ENCODE measurements at regions not wholly inside any gene's neighbourhood (a gene's known extent, or its start where the extent isn't known, plus 50 kb on each side); places are given as distances from the start of the nearest gene placed in this dataset.
"Not testable (repeated sequence)": the region's sequence is repeated elsewhere in the genome, so short reads cannot be mapped to it uniquely, and the experiment has no call there.

GRCh38 chr7:51613911-51614357, 297.3 kb upstream of the COBL start:
- Histone ChIP-seq H3K4me3 (ENCODE audit: low read depth, low read length) (no peak overlapping the region), H3K9me3 (ENCODE audit: control insufficient read depth, insufficient read depth, low read length) (no peaks in the 10 kb centered on the region), H3K9ac (ENCODE audit: low read depth, low read length) (no peak overlapping the region), H3K4me1 (ENCODE audit: control insufficient read depth, insufficient read depth, low read length) (peaks cover 4% of the 10 kb centered on the region; the same call in 1 of the 2 replicates), H3K36me3 (ENCODE audit: control insufficient read depth, insufficient read depth, low read length) (no peaks in the 10 kb centered on the region), H3K27ac (ENCODE audit: low read depth, low read length) (no peak overlapping the region), H3K27me3 (ENCODE audit: control insufficient read depth, insufficient read depth, low read length) (no peaks in the 10 kb centered on the region)

DNA sequence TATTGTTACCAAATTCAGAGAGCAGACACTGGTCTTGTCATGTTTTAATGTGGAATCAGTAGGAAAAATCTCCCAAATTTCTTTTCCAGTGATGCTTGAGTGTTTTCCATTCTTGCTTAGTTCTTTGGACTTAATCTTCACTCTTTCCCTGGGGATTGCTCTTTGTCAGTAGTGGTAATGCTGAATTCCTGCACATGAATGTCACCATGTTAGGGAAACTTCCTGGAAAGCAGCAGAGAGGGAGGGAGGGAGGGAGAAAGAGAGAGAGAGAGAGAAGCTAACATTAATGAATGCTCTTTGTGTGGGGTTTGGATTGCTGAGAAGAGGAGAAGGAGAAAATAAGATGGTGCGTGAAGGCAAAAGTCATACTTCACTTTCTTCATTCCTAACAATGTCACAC, 295.3 kb upstream of the COBL start:
- Histone ChIP-seq H3K9me3 (ENCODE audit: control insufficient read depth, insufficient read depth, low read length) (no peaks in the 10 kb centered on the region), H3K4me1 (ENCODE audit: control insufficient read depth, insufficient read depth, low read length) (peaks cover 4% of the 10 kb centered on the region; the same call in 1 of the 2 replicates), H3K9ac (ENCODE audit: low read depth, low read length) (no peak overlapping the region), H3K27me3 (ENCODE audit: control insufficient read depth, insufficient read depth, low read length) (no peaks in the 10 kb centered on the region), H3K4me3 (ENCODE audit: low read depth, low read length) (no peak overlapping the region), H3K27ac (ENCODE audit: low read depth, low read length) (no peak overlapping the region), H3K36me3 (ENCODE audit: control insufficient read depth, insufficient read depth, low read length) (no peaks in the 10 kb centered on the region)

GRCh38 chr7:51607447-51607846, 290.8 kb upstream of the COBL start:
- Histone ChIP-seq H3K9me3 (ENCODE audit: control insufficient read depth, insufficient read depth, low read length) (no peaks in the 10 kb centered on the region), H3K27me3 (ENCODE audit: control insufficient read depth, insufficient read depth, low read length) (no peaks in the 10 kb centered on the region), H3K4me3 (ENCODE audit: low read depth, low read length) (no peak overlapping the region), H3K36me3 (ENCODE audit: control insufficient read depth, insufficient read depth, low read length) (no peaks in the 10 kb centered on the region), H3K27ac (ENCODE audit: low read depth, low read length) (no peak overlapping the region), H3K9ac (ENCODE audit: low read depth, low read length) (no peak overlapping the region), H3K4me1 (ENCODE audit: control insufficient read depth, insufficient read depth, low read length) (peaks cover 4% of the 10 kb centered on the region; the same call in 1 of the 2 replicates)

GRCh38 chr7:51606601-51607154, 290.1 kb upstream of the COBL start:
- Histone ChIP-seq H3K36me3 (ENCODE audit: control insufficient read depth, insufficient read depth, low read length) (no peaks in the 10 kb centered on the region), H3K27ac (ENCODE audit: low read depth, low read length) (no peak overlapping the region)

DNA sequence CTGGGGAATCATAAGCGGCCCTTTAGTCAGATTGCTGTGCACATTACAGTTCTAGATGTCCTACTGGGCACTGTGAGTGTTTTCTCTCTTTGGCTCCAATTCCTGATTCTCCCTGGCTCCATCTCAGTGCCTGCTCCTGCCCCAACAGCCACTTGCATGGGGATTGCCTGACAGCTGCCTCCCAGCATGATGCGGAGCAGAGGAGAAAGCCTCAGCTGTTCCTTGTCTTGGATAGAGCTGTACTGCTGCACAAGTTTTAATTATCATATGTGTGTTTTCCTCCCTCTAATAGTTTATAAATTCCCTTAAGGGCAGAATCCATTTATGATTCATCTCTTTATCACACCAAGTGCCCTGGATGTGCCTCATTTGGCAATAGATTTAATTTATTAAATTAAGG, 285.8 kb upstream of the COBL start:
- Histone ChIP-seq H3K27me3 (ENCODE audit: control insufficient read depth, insufficient read depth, low read length) (no peaks in the 10 kb centered on the region), H3K27ac (ENCODE audit: low read depth, low read length) (no peak overlapping the region), H3K4me3 (ENCODE audit: low read depth, low read length) (no peak overlapping the region), H3K9me3 (ENCODE audit: control insufficient read depth, insufficient read depth, low read length) (peaks cover 6% of the 10 kb centered on the region; the same call in 1 of the 2 replicates), H3K36me3 (ENCODE audit: control insufficient read depth, insufficient read depth, low read length) (no peaks in the 10 kb centered on the region), H3K9ac (ENCODE audit: low read depth, low read length) (no peak overlapping the region), H3K4me1 (ENCODE audit: control insufficient read depth, insufficient read depth, low read length) (no peaks in the 10 kb centered on the region)

More at GRCh38 chr7:51606601-51607154, 290.1 kb upstream of the COBL start:
- peaks cover under 1% of the 10 kb centered on the region; the same call in 1 of the 2 replicates for H3K4me1 ChIP-seq (ENCODE audit: control insufficient read depth, insufficient read depth, low read length)
- H3K27me3 ChIP-seq (ENCODE audit: control insufficient read depth, insufficient read depth, low read length) = no peaks in the 10 kb centered on the region
- no peak overlapping the region for H3K9ac ChIP-seq (ENCODE audit: low read depth, low read length)
- H3K9me3 ChIP-seq (ENCODE audit: control insufficient read depth, insufficient read depth, low read length) = no peaks in the 10 kb centered on the region
- no peak overlapping the region for H3K4me3 ChIP-seq (ENCODE audit: low read depth, low read length)

DNA sequence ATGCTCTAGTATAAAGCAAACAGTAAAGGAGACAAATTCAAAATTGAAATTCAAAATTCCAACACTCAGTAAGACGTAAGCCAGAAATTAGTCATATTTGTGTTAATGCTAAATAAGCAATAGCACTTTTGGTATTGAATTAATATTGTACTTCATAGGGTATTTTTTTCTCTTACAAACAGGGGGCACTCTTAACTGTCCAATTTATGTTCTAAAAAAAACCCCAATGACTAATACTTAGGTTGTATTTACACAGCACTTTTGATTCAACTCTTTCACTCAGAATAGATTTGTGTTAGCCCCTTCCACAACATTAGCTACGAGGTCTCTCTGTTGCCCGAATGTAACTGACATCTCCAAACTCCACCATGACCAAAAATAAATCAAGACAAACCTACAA, 284.9 kb upstream of the COBL start:
- Histone ChIP-seq H3K9me3 (ENCODE audit: control insufficient read depth, insufficient read depth, low read length) (peaks cover 6% of the 10 kb centered on the region; the same call in 1 of the 2 replicates), H3K27ac (ENCODE audit: low read depth, low read length) (no peak overlapping the region), H3K9ac (ENCODE audit: low read depth, low read length) (no peak overlapping the region), H3K36me3 (ENCODE audit: control insufficient read depth, insufficient read depth, low read length) (no peaks in the 10 kb centered on the region), H3K4me3 (ENCODE audit: low read depth, low read length) (no peak overlapping the region), H3K4me1 (ENCODE audit: control insufficient read depth, insufficient read depth, low read length) (no peaks in the 10 kb centered on the region), H3K27me3 (ENCODE audit: control insufficient read depth, insufficient read depth, low read length) (no peaks in the 10 kb centered on the region)

GRCh38 chr7:51599935-51600334, 283.3 kb upstream of the COBL start:
- H3K4me3 ChIP-seq (ENCODE audit: low read depth, low read length); H3K9me3 ChIP-seq (ENCODE audit: control insufficient read depth, insufficient read depth, low read length); H3K27me3 ChIP-seq (ENCODE audit: control insufficient read depth, insufficient read depth, low read length); H3K36me3 ChIP-seq (ENCODE audit: control insufficient read depth, insufficient read depth, low read length); H3K9ac ChIP-seq (ENCODE audit: low read depth, low read length); H3K27ac ChIP-seq (ENCODE audit: low read depth, low read length); H3K4me1 ChIP-seq (ENCODE audit: control insufficient read depth, insufficient read depth, low read length): not testable (repeated sequence)

DNA sequence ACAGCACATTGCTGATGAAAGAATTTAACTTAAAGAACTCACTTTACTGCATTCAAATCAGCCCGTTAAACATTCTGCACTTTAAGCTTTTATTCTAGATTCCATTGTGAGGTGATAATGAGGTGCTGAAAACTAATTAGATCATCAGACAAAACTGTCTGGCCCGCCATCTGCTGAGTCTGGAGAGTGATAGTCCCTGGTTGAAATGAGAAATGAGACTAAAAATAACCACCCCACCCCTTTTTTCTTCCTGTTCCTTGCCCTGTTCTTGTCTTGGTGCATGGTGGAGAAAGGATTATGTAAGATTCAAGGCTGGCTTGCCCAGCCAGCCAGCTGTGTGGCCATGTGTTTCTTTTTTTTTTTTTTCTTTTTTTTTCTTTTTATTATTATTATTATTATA, 277.0 kb upstream of the COBL start:
- Histone ChIP-seq H3K9ac (ENCODE audit: low read depth, low read length) (no peak overlapping the region), H3K4me3 (ENCODE audit: low read depth, low read length) (no peak overlapping the region), H3K4me1 (ENCODE audit: control insufficient read depth, insufficient read depth, low read length) (peaks cover 11% of the 10 kb centered on the region), H3K9me3 (ENCODE audit: control insufficient read depth, insufficient read depth, low read length) (no peaks in the 10 kb centered on the region), H3K36me3 (ENCODE audit: control insufficient read depth, insufficient read depth, low read length) (no peaks in the 10 kb centered on the region), H3K27ac (ENCODE audit: low read depth, low read length) (no peak overlapping the region), H3K27me3 (ENCODE audit: control insufficient read depth, insufficient read depth, low read length) (no peaks in the 10 kb centered on the region)

DNA sequence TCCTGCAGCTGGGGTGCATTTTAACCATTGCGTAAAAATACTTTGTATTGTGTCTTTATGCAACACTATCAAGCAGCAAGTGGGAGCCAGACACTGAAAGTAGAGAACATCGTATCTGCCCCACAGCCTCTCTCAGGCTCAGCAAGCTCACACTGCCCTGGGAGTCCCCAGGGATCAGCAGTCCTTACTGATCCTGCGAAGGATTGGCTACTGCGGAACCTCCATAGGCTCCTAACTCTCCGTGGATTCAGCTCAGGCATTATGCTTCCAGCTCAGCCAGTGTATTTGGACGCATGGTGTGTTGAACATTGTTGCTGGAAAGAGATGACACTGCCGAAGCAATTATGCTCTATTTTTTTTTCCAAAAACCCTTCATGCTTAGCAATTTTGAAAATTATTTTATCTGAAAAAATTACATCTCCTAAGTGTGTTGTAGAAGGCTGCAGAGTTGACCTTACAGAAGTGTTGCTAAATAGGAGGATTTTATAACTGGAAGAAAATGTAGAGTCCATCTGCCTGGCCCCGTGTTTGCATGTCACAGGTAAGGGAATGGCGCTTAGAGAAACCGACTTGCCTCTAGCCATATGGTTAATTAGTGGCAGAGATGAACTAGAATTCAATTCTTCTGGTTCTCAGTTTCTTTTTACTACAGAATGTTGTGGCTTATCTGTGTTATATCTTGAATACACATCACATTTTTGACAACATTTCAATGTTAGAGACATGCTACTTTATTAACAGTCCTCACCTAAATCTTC, 276.4 kb upstream of the COBL start:
- Histone ChIP-seq H3K27me3 (ENCODE audit: control insufficient read depth, insufficient read depth, low read length) (no peaks in the 10 kb centered on the region), H3K4me3 (ENCODE audit: low read depth, low read length) (no peak overlapping the region), H3K9ac (ENCODE audit: low read depth, low read length) (no peak overlapping the region), H3K4me1 (ENCODE audit: control insufficient read depth, insufficient read depth, low read length) (peaks cover 11% of the 10 kb centered on the region), H3K9me3 (ENCODE audit: control insufficient read depth, insufficient read depth, low read length) (no peaks in the 10 kb centered on the region), H3K27ac (ENCODE audit: low read depth, low read length) (peak overlapping the region; percentile 18), H3K36me3 (ENCODE audit: control insufficient read depth, insufficient read depth, low read length) (no peaks in the 10 kb centered on the region)

DNA sequence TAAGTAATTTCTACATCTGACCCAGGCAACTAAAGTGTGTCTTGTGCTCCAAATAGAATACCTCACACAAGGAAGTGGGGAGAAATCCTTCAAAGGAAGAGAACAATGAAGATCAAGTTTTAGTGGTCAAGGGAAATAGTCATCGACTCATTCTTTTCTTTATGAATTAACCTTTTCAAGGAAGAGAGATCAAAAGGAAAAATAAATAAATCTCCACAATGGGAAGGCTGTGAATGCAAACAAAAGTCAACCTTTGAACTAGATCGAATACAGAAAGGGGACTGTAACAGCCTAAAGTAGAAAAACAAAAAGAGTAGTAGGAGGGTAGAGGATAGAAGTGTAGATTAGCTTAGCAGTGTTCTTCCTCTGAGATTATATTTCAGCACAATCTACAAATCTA, 274.6 kb upstream of the COBL start:
- Histone ChIP-seq H3K27ac (ENCODE audit: low read depth, low read length) (peak overlapping the region; percentile 78), H3K4me3 (ENCODE audit: low read depth, low read length) (no peak overlapping the region), H3K27me3 (ENCODE audit: control insufficient read depth, insufficient read depth, low read length) (no peaks in the 10 kb centered on the region), H3K9ac (ENCODE audit: low read depth, low read length) (no peak overlapping the region), H3K4me1 (ENCODE audit: control insufficient read depth, insufficient read depth, low read length) (peaks cover 11% of the 10 kb centered on the region), H3K9me3 (ENCODE audit: control insufficient read depth, insufficient read depth, low read length) (no peaks in the 10 kb centered on the region), H3K36me3 (ENCODE audit: control insufficient read depth, insufficient read depth, low read length) (no peaks in the 10 kb centered on the region)

GRCh38 chr7:51590746-51591145, 274.1 kb upstream of the COBL start:
- Histone ChIP-seq H3K4me3 (ENCODE audit: low read depth, low read length) (no peak overlapping the region), H3K36me3 (ENCODE audit: control insufficient read depth, insufficient read depth, low read length) (no peaks in the 10 kb centered on the region), H3K27ac (ENCODE audit: low read depth, low read length) (peak overlapping the region; percentile 78), H3K27me3 (ENCODE audit: control insufficient read depth, insufficient read depth, low read length) (no peaks in the 10 kb centered on the region), H3K9ac (ENCODE audit: low read depth, low read length) (no peak overlapping the region), H3K4me1 (ENCODE audit: control insufficient read depth, insufficient read depth, low read length) (peaks cover 11% of the 10 kb centered on the region), H3K9me3 (ENCODE audit: control insufficient read depth, insufficient read depth, low read length) (no peaks in the 10 kb centered on the region)
